ENCODE measurements at regions not wholly inside any gene's neighbourhood (a gene's known extent, or its start where the extent isn't known, plus 50 kb on each side); places are given as distances from the start of the nearest gene placed in this dataset.

DNA sequence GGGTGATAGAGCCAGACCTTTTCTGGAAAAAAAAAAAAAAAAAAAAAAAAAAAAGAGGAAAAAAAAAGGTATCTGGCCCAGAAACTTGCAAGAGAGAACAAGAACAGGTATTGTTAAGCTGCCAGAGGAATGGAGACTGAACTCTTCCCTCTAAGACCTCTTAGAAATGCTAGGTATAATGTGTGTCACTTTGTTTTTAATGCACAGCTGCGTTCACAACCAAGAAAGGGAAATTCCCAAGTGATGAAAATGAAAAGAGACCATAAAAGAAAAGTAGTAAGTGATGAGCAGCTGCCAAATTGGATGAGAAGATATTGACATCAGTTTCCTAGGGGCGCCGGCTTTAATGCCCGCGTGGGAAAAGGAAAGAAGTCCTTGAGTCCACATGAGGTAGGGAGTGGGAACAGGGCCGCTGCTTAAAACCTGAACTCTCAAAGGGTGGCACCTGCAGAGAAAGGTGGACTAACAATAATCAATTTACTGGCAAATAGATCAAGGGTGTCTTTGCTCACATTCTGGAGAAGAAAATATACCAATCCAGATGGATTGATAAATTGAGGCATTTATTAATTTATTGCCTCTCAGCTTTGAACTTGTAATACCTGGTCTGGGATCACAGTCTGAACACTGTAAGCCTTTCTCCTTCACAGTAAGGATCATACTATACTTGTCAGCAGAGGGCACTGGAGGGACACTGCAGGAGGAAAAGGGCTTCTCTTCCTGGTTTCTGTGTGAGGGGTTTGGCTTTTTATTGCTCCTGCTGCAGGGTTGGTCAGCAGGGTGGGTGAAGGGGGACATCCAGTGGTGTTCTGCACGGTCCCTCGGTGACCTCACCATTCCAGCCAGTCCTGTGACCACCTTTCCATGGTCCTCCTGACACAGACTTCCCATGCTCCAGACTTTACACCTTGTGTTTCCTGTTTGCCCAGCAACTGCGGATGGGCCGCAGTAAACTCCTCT lies 131.6 kb downstream of the AQP9 start:
- no peak for DNase-seq (ENCODE audit: low read depth in 2 of 2)

DNA sequence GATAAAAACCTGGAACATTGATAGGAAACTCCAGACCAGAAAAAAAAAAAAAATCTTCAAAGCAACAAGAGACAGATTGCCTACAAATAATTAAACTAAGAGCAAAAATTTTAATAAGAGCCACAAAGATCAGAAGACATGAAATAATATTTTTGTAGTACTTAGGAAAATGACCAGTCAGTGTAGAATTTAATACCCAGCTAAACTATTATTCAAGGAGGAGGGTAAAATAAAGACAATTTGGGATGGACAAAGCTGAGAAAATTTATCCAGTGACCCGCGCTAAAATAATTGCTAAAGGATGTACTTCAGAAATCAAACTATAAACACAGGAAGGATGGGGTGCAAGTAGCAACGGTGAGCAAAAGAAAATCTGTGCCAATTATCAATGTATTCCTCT lies 133.2 kb downstream of the AQP9 start:
- DNase-seq (ENCODE audit: low read depth in 2 of 2), result no peak

- no peak for DNase-seq (ENCODE audit: low read depth in 2 of 2)
Measured at GRCh38 chr15:58273104-58273503, 134.9 kb downstream of the AQP9 start.

- DNase-seq (ENCODE audit: low read depth in 2 of 2), result no peak
Measured at GRCh38 chr15:58274885-58275284, 136.7 kb downstream of the AQP9 start.

- no peak for DNase-seq (ENCODE audit: low read depth in 2 of 2)
Measured at GRCh38 chr15:58275785-58276184, 137.6 kb downstream of the AQP9 start.

- no peak for DNase-seq (ENCODE audit: low read depth in 2 of 2)
Measured at GRCh38 chr15:58276924-58277323, 138.7 kb downstream of the AQP9 start.

DNA sequence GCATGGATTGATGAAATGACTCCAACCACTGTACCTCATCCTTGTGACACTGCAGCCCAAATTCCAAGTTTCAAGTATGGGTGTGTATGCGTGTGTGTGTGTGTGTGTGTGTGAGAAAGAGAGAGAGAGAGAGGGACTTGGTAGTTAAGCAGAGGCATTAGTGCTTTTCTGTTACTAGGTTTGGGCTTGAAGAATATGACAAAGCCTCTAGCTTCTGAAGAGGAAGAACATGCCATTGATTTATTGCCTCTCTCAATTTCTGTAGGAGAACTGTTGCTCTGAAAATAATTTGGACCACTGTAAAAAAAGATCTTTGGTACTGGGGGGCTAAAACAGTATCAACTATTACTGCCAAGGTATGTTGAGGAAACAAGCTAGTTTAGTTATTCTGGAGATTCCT lies 139.2 kb downstream of the AQP9 start:
- DNase-seq (ENCODE audit: low read depth in 2 of 2), result no peak

DNA sequence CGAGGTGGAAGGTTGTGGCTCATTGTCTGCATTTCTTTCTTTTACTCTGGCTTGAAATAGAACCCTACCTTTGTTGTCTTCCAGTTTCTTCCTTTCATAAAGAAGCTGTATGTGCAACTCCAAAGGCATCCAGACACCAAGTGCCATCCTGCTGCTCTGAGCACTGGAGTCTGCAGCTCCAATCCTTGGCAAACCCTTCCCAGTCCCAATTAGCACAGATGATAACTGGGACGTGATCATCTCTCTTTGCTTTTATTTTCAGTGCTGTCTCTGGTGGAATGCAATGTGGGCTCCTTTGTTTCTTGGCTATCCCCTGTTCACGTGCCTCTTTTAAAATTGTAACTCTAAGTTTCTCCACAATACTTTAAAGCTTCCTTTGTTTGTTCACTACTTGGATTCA lies 140.9 kb downstream of the AQP9 start:
- DNase-seq (ENCODE audit: low read depth in 2 of 2), result no peak

- no peak for DNase-seq (ENCODE audit: low read depth in 2 of 2)
Measured at GRCh38 chr15:58279654-58280053, 141.5 kb downstream of the AQP9 start.

DNA sequence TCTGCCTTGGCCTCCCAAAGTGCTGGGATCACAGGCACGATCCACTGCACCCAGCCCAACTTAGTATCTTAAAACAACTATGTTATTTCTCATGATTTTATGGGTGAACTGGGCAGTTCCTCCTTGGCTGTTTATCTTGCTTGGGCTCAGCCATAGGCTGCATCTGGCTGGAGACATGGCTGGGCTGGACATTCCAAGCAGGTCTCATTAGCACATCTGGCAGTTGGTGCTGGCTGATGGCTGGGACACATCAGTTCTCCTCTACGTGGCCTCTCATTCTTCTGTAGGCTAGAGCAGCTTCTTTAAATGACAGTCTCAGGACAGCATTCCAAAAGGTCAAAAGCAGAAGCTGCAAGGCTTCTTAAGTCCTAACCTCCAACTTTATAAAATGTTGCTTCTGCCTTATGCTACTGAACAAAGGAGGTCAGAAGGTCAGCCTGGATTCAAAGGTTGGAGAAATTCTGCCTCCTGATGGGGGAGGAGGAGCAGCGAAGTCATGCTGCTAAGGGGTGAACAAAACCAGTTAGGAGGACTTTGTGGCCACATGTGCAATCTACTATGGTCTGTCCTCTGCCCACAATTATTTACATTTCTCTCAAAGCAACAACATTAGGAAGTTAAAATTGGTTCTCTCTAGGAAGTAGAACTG lies 144.0 kb downstream of the AQP9 start:
- no peak for DNase-seq (ENCODE audit: low read depth in 2 of 2)

GRCh38 chr15:58283302-58283701 lies 145.1 kb downstream of the AQP9 start:
- DNase-seq (ENCODE audit: low read depth in 2 of 2), result no peak

- no peak for DNase-seq (ENCODE audit: low read depth in 2 of 2)
Measured at GRCh38 chr15:58284293-58284692, 146.1 kb downstream of the AQP9 start.

DNA sequence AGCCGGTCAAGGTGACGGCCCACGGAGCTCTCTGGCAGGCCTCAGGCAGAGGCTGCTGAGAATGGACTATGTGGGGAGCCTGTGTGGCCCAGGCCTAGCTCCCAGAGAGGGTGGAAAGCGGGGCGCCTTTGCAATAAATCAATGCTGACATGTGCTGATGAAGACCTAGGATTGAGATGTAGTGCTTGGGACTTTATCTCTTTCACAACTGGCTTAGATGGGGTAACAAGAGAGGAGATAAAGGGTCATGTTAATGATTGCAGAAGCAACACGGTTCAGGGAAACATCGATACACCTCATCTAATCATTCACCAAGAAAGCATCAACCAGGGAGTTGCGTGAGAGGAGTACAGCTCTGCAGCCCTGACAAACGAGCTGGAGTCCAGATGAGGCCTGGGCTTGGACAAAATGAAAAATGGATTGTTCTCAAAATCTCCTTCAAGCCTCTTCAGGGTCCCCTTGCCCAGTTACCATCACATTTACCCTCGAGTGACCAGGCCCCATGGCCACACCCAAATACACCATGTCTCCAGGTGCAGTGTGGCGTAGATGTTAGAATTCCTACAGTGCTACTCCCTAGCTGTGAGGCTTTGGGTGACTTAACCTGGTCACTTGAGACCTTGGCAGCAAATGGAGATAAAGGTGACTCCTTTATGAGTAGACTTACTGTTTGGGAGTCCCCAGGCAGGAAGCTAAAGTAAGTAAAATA lies 146.4 kb upstream of the LIPC start:
- DNase-seq (ENCODE audit: low read depth in 2 of 2), result no peak

GRCh38 chr15:58285921-58286278 lies 145.9 kb upstream of the LIPC start:
- DNase-seq (ENCODE audit: low read depth in 2 of 2), result no peak

DNA sequence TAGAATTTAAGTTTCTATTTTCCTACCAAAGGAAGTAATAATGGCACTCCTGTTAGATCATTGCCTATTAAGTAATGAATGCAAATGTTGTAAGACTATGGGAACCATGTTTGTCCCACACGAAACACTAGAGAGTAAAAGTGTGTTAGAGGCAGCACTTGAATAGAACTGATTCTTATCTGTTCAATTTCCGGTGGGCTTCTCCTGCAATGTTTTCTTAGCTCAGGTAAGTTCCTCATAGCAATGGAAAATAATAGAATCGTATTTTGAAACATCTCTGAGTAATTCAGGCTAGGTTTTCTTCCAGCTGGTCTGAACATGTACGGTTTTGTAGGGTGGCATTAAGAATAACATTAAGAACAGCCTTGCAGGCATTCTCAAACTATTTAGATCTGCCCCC lies 145.3 kb upstream of the LIPC start:
- DNase-seq (ENCODE audit: low read depth in 2 of 2), result no peak

DNA sequence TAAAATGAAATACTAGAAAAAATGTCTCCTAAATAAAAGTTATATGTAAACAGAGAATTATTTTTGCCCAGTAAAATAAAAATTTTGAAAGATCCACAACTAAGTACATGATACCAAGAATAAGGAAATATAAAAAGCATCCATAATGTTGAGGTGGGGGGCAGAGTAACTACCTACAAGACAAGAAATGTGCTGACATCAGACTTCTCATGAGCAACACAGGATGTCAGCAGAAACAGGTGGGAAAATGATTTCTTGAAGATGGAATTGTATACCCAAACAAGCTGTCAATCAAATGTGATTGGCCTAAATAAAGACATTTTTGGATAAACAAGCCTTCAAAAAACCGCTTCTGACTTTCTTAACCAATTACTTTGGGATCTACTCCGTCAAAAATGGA lies 143.9 kb upstream of the LIPC start:
- no peak for DNase-seq (ENCODE audit: low read depth in 2 of 2)

DNA sequence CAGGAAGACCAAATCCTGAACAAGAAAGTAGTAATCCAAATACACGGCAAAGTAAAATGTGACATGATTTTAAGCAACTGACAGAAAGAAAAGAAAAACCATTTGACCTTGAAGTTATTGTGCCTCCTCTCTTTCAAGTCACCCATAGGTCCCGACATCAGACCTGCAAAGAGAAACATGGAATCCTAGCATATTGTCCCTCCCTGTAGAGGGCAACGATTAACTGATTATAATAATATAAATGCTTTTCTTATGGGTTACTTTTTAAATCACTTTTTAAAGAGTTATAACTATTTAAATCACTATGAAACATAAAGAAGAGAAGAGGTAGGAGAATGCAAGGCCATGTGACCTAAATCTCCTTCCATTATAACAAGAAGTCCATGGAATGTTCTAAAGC lies 143.2 kb upstream of the LIPC start:
- no peak for DNase-seq (ENCODE audit: low read depth in 2 of 2)

DNA sequence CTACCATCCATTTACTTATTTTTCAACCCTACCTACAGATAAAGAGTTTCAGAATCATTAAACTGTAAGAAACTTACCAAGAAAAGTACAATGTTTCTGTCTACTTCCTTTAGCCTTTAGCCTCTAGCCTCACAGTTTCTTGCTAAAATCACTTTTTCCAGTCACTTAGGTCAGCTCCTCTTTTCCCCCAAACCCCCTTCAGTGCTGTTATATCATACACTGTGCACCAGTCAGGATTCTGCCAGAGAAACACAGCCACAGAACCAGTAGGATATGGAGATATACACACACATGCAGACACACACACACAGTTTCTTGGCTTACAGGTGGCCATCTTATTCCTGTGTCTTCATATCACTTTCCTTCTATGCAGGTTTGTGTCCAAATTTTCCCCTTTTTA lies 139.9 kb upstream of the LIPC start:
- no peak for DNase-seq (ENCODE audit: low read depth in 2 of 2)

- DNase-seq (ENCODE audit: low read depth in 2 of 2), result no peak
Measured at GRCh38 chr15:58292751-58293175, 139.0 kb upstream of the LIPC start.

GRCh38 chr15:58293622-58294550 lies 137.9 kb upstream of the LIPC start:
- DNase-seq (ENCODE audit: low read depth in 2 of 2), result no peak

DNA sequence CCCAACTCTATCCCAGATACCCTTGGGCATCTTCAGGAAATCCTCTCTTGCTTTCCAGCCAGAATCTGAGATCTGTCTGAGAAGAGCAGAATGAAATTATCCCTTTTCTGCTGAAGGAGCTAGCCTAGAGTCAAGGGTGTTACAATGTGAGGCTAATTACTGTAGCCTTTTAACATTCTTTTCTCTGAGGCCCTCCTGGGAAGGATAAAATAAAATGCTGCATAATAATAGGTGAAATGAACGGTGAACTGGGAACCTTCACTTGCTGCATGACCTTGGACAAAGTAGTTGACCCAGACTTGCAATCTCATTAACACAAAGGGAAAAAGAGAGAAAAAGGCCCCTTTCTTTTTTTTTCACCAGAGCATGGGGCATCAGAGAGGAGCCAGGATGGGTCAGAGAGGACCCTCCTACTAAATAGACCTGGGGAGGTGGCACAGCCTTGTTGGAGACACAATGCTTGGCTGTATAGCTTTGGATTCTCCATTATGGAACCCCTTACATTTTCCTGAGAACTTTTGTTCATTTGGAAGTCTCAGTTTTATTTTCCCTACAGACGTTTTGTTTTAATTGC lies 137.0 kb upstream of the LIPC start:
- no peak for DNase-seq (ENCODE audit: low read depth in 2 of 2)
